ENCODE measurements at regions not wholly inside any gene's neighbourhood (a gene's known extent, or its start where the extent isn't known, plus 50 kb on each side); places are given as distances from the start of the nearest gene placed in this dataset.

- no peaks in the 10 kb centered on the region for H3K9me3 ChIP-seq (ENCODE audit: control insufficient read depth, insufficient read depth, low read depth, low read length)
- ChIA-PET POLR2A (no interaction called here), CTCF (no interaction called here)
- intact Hi-C loops (cut with micrococcal nuclease; ENCODE audit: unreplicated experiment) (no loop called here), in situ Hi-C loops (cut with HindIII; ENCODE audit: low pct_unique_long_range_greater_than_20kb, low sequenced_read_pairs) (no loop called here)
- ATAC-seq (no peak), DNase-seq (ENCODE audit: low read depth, low spot score) (no peak)
- no peak overlapping the region for H3K4me3 ChIP-seq (ENCODE audit: low read depth in 2 of 2, low read length in 2 of 2)
- no peaks in the 10 kb centered on the region for H3K27me3 ChIP-seq (ENCODE audit: control insufficient read depth, insufficient read depth, low read length)
- BruUV-seq (replicated peaks) = no TSS peak
- TF ChIP-seq REST (IDR thresholded peaks at IDR 0.05; ENCODE audit: insufficient read depth in 1 of 2, low read depth in 2 of 2, low read length in 1 of 2) (no peak), POLR2AphosphoS5 (IDR thresholded peaks at IDR 0.05; ENCODE audit: low read depth, low read length) (no peak), SIN3A (IDR thresholded peaks at IDR 0.05; ENCODE audit: borderline replicate concordance, insufficient read depth, low read depth, low read length) (no peak), CTCF (IDR thresholded peaks at IDR 0.05) (no peak), TCF7L2 (IDR thresholded peaks at IDR 0.05; ENCODE audit: low read depth, low read length) (no peak)
- no peak overlapping the region for H3K27ac ChIP-seq (ENCODE audit: low read length)
- H3K36me3 ChIP-seq (ENCODE audit: control insufficient read depth, insufficient read depth, low read length) = no peaks in the 10 kb centered on the region
- no peaks in the 10 kb centered on the region for H3K4me1 ChIP-seq (ENCODE audit: control insufficient read depth, insufficient read depth, low read length)
These were observed 226.7 kb upstream of the KLHL29 start for GRCh38 chr2:23158306-23158705.

GRCh38 chr2:23159746-23160405, 225.1 kb upstream of the KLHL29 start:
- Histone ChIP-seq H3K4me3 (ENCODE audit: low read depth in 2 of 2, low read length in 2 of 2) (no peak overlapping the region), H3K9me3 (ENCODE audit: control insufficient read depth, insufficient read depth, low read depth, low read length) (no peaks in the 10 kb centered on the region), H3K27ac (ENCODE audit: low read length) (no peak overlapping the region), H3K4me1 (ENCODE audit: control insufficient read depth, insufficient read depth, low read length) (no peaks in the 10 kb centered on the region), H3K36me3 (ENCODE audit: control insufficient read depth, insufficient read depth, low read length) (no peaks in the 10 kb centered on the region), H3K27me3 (ENCODE audit: control insufficient read depth, insufficient read depth, low read length) (peaks cover 2% of the 10 kb centered on the region; the same call in 1 of the 2 replicates)
- DNase-seq (ENCODE audit: low read depth, low spot score) (no peak), ATAC-seq (no peak)
- in situ Hi-C loops (cut with HindIII; ENCODE audit: low pct_unique_long_range_greater_than_20kb, low sequenced_read_pairs) = no loop called here
- POLR2A ChIA-PET = no interaction called here
- no TSS peak for BruUV-seq (replicated peaks)
- CTCF ChIA-PET = no interaction called here
- intact Hi-C loops (cut with micrococcal nuclease; ENCODE audit: unreplicated experiment) = no loop called here
- no peak for TF ChIP-seq REST (IDR thresholded peaks at IDR 0.05; ENCODE audit: insufficient read depth in 1 of 2, low read depth in 2 of 2, low read length in 1 of 2)
- TF ChIP-seq POLR2AphosphoS5 (IDR thresholded peaks at IDR 0.05; ENCODE audit: low read depth, low read length) = no peak
- no peak for TF ChIP-seq SIN3A (IDR thresholded peaks at IDR 0.05; ENCODE audit: borderline replicate concordance, insufficient read depth, low read depth, low read length)
- no peak for TF ChIP-seq CTCF (IDR thresholded peaks at IDR 0.05)
- TF ChIP-seq TCF7L2 (IDR thresholded peaks at IDR 0.05; ENCODE audit: low read depth, low read length) = no peak

All from Panc1 (cell line).